CD14-positive monocyte (primary cell): ENCODE measurements at regions not wholly inside any gene's neighbourhood (a gene's known extent, or its start where the extent isn't known, plus 50 kb on each side); places are given as distances from the start of the nearest gene placed in this dataset.

Source experiments
- DNase-seq, 3 donors: peaks; one replicate each; pipeline ENCODE4 v3.0.0-alpha.2; 2011 to 2022
- H2AFZ ChIP-seq: 2 replicates; pipeline ENCODE4 v1.6.0; 2012; ENCODE audit warnings: mild to moderate bottlenecking, low read depth, low read length, inconsistent platforms; ENCODE audit not compliant: insufficient read depth, poor library complexity, severe bottlenecking
- H3K27ac ChIP-seq, 2 donors: 1 replicate in 1 of 2; 2 replicates in 1 of 2; pipeline ENCODE4 v1.5.1; 2012 to 2013; ENCODE audit warnings: low read length in 2 of 2, control low read depth in 1 of 2, inconsistent platforms in 1 of 2, low read depth in 1 of 2, mild to moderate bottlenecking in 1 of 2
- H3K27me3 ChIP-seq, 2 donors: one replicate each; pipeline versions ENCODE4 v1.6.0 to v1.6.1; 2011 to 2013; ENCODE audit warnings: low read length in 2 of 2; ENCODE audit not compliant: control insufficient read depth in 2 of 2, insufficient read depth in 2 of 2
- H3K36me3 ChIP-seq, 2 donors: replicated peaks in 1 of 2; 1 replicate in 1 of 2; 2 replicates in 1 of 2; pipeline versions ENCODE4 v1.5.1 to v1.6.1; 2012 to 2013; ENCODE audit warnings: low read length in 2 of 2, control low read depth in 1 of 2, inconsistent platforms in 1 of 2, mild to moderate bottlenecking in 1 of 2; ENCODE audit not compliant: insufficient read depth in 2 of 2, control insufficient read depth in 1 of 2
- H3K4me1 ChIP-seq, 2 donors: 1 replicate in 1 of 2; 2 replicates in 1 of 2; pipeline versions ENCODE4 v1.5.1 to v1.6.1; 2012 to 2013; ENCODE audit warnings: low read length in 2 of 2, control low read depth in 1 of 2, inconsistent platforms in 1 of 2, mild to moderate bottlenecking in 1 of 2, moderate library complexity in 1 of 2; ENCODE audit not compliant: insufficient read depth in 2 of 2, control insufficient read depth in 1 of 2
- H3K4me2 ChIP-seq: replicated peaks from 2 replicates; pipeline ENCODE3; 2012; ENCODE audit warnings: low read length, moderate library complexity, mild to moderate bottlenecking; ENCODE audit not compliant: poor library complexity, severe bottlenecking; ENCODE audit errors: extremely low read depth
- H3K4me3 ChIP-seq, 3 experiments: fragments of 200-600 bp in 1 of 3; sonication (generic) in 1 of 3; replicated peaks in 1 of 3; 1 replicate in 2 of 3; 2 replicates in 1 of 3; pipeline ENCODE4 v1.5.1; 2011 to 2013; ENCODE audit warnings: low read length in 3 of 3, mild to moderate bottlenecking in 3 of 3, control low read depth in 2 of 3, low read depth in 2 of 3, inconsistent platforms in 1 of 3, moderate library complexity in 1 of 3
- H3K79me2 ChIP-seq: 2 replicates; pipeline ENCODE4 v1.6.0; 2012; ENCODE audit warnings: mild to moderate bottlenecking, control low read depth, inconsistent platforms, low read length, moderate library complexity; ENCODE audit not compliant: insufficient read depth
- H3K9ac ChIP-seq: 2 replicates; pipeline ENCODE4 v1.6.0; 2017; ENCODE audit warnings: low read length, mild to moderate bottlenecking; ENCODE audit not compliant: insufficient read depth, poor library complexity, severe bottlenecking
- H3K9me3 ChIP-seq, 2 donors: replicated peaks in 1 of 2; 1 replicate in 1 of 2; 2 replicates in 1 of 2; pipeline versions ENCODE4 v1.5.1 to v1.6.1; 2012 to 2013; ENCODE audit warnings: low read length in 2 of 2, control low read depth in 1 of 2; ENCODE audit not compliant: control insufficient read depth in 1 of 2, insufficient read depth in 1 of 2
- H4K20me1 ChIP-seq: 2 replicates; pipeline ENCODE4 v1.6.0; 2012; ENCODE audit warnings: mild to moderate bottlenecking, low read length, control low read depth, moderate library complexity; ENCODE audit not compliant: insufficient read depth
- H3K27ac Mint-ChIP-seq, 7 donors: one replicate each; pipeline ENCODE4 v1.8.0; 2020; ENCODE audit warnings: mild to moderate bottlenecking in 7 of 7, mixed read lengths in 7 of 7, moderate library complexity in 6 of 7, inconsistent platforms in 2 of 7
- H3K27me3 Mint-ChIP-seq, 3 donors: one replicate each; pipeline ENCODE4 v1.8.0; 2021 to 2022; ENCODE audit warnings: low read depth in 3 of 3, mild to moderate bottlenecking in 3 of 3, mixed read lengths in 3 of 3, moderate library complexity in 3 of 3, inconsistent platforms in 1 of 3
- H3K36me3 Mint-ChIP-seq, 2 donors: one replicate each; pipeline ENCODE4 v1.8.0; 2020; ENCODE audit warnings: mixed read lengths in 2 of 2, inconsistent platforms in 1 of 2, mild to moderate bottlenecking in 1 of 2
- H3K4me1 Mint-ChIP-seq: one replicate; pipeline ENCODE4 v1.8.0; 2020; ENCODE audit warnings: mild to moderate bottlenecking, mixed read lengths
- H3K4me3 Mint-ChIP-seq, 2 donors: one replicate each; pipeline ENCODE4 v1.8.0; 2020; ENCODE audit warnings: mild to moderate bottlenecking in 2 of 2, mixed read lengths in 2 of 2, moderate library complexity in 1 of 2
- H3K9me3 Mint-ChIP-seq, 7 donors: one replicate each; pipeline ENCODE4 v1.8.0; 2020 to 2022; ENCODE audit warnings: mixed read lengths in 7 of 7, mild to moderate bottlenecking in 6 of 7, moderate library complexity in 6 of 7, inconsistent platforms in 2 of 7
- CTCF ChIP-seq: fragments of 200-600 bp; IDR thresholded peaks from one replicate; pipeline ENCODE4 v1.8.0; 2022; ENCODE audit warnings: antibody characterized with exemption, mild to moderate bottlenecking
- WGBS: methylation state at CpG from one replicate; pipeline ENCODE4 v1.1.5; 2013; ENCODE audit warnings: missing lambda C conversion rate; ENCODE audit not compliant: insufficient coverage; 5-methylcytosine and 5-hydroxymethylcytosine counted together
- intact Hi-C, 2 donors: fragments of 100-400 bp; cut with micrococcal nuclease; formaldehyde crosslinking; loops; one replicate each; pipeline versions ENCODE4 v1.15.0 to v1.15.1; 2023

GRCh38 chr15:85905751-85906450 lies 111.2 kb upstream of the KLHL25 start:
- no peak for TF ChIP-seq CTCF
- no peak for DNase-seq
- WGBS, result 93% methylated on average over 11 of the region's 12 CpGs
- Histone ChIP-seq H2AFZ (no peak overlapping the region), H3K27ac (no peak overlapping the region), H3K4me2 (no peak overlapping the region), H3K4me1 (no peaks in the 10 kb centered on the region), H4K20me1 (no peaks in the 10 kb centered on the region), H3K36me3 (no peaks in the 10 kb centered on the region), H3K79me2 (no peaks in the 10 kb centered on the region), H3K27me3 (peaks cover 0 to 4% of the 10 kb centered on the region in 2 donors), H3K4me3 (no peak overlapping the region), H3K9ac (no peak overlapping the region), H3K9me3 (no peaks in the 10 kb centered on the region)
- H3K27ac Mint-ChIP-seq, result no peak overlapping the region
- H3K36me3 Mint-ChIP-seq, result no peaks in the 10 kb centered on the region
- no peak overlapping the region for H3K4me3 Mint-ChIP-seq
- H3K9me3 Mint-ChIP-seq, result peaks cover 0 to 2% (median 0%) of the 10 kb centered on the region in 7 donors
- H3K4me1 Mint-ChIP-seq, result no peaks in the 10 kb centered on the region
- intact Hi-C loops, result no loop called here
- H3K27me3 Mint-ChIP-seq, result peaks cover 3 to 17% (median 5%) of the 10 kb centered on the region in 3 donors

GRCh38 chr15:85906640-85907039 lies 111.9 kb upstream of the KLHL25 start:
- DNase-seq, result no peak

More at GRCh38 chr15:85906640-85907039, 111.9 kb upstream of the KLHL25 start:
- H3K9me3 Mint-ChIP-seq, result peaks cover 0 to 2% (median 0%) of the 10 kb centered on the region in 7 donors
- no peak for TF ChIP-seq CTCF
- H3K4me3 Mint-ChIP-seq, result no peak overlapping the region
- H2AFZ ChIP-seq, result no peak overlapping the region
- no peak overlapping the region for H3K27ac Mint-ChIP-seq
- no peak overlapping the region for H3K4me2 ChIP-seq
- H3K27ac ChIP-seq, result no peak overlapping the region
- peaks cover 3 to 17% (median 5%) of the 10 kb centered on the region in 3 donors for H3K27me3 Mint-ChIP-seq
- H3K27me3 ChIP-seq, result peaks cover 0 to 4% of the 10 kb centered on the region in 2 donors
- no CpG with 5 or more reads among the region's 2 CpGs for WGBS
- no peaks in the 10 kb centered on the region for H3K4me1 ChIP-seq
- no peaks in the 10 kb centered on the region for H3K36me3 ChIP-seq
- no peaks in the 10 kb centered on the region for H4K20me1 ChIP-seq
- H3K79me2 ChIP-seq, result no peaks in the 10 kb centered on the region
- no peak overlapping the region for H3K9ac ChIP-seq
- no peaks in the 10 kb centered on the region for H3K36me3 Mint-ChIP-seq
- intact Hi-C loops, result no loop called here
- no peaks in the 10 kb centered on the region for H3K4me1 Mint-ChIP-seq
- no peak overlapping the region for H3K4me3 ChIP-seq
- no peaks in the 10 kb centered on the region for H3K9me3 ChIP-seq
